ENCODE measurements at regions not wholly inside any gene's neighbourhood (a gene's known extent, or its start where the extent isn't known, plus 50 kb on each side); places are given as distances from the start of the nearest gene placed in this dataset.

DNA sequence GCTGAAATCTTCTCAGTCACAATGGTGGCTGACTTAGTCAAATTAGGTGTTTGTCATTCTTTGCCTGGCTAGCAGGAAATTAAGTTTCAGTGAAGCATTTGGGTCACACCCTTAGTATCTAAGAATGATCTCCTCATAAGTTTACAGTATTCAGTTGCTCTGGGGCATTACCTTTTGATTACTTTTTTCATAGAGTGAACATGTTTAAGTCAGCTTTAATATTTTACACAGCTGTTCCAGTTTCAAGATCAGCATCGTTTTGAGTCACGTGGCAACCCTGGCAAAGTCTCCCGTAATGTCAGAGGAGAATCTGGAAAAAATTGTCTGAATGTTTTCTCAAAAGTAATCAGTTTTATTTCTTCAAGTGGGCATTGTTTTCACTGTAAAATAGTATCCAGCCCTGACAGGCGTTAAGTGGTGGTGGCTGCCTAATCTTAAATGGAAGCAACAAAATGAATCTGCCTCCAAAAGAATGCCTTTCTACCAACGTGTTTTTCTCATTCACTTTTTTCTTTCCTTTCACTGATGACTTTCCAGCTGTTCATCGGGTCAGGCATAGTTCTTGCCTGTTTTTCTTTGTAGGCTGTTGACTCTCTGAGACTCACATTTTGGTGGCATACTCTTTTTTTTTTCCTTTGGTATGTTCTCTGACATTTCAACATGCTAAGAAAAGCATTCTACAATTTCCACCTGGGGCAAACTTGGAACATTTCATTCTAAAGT, 319.6 kb upstream of the TCF4 start:
- Mint-ChIP-seq H3K36me3 (ENCODE audit: insufficient read depth) (no peaks in the 10 kb centered on the region), H3K4me3 (ENCODE audit: low read depth) (no peak overlapping the region), H3K27me3 (peaks cover 26% of the 10 kb centered on the region), H3K4me1 (ENCODE audit: low read depth) (peaks cover 2% of the 10 kb centered on the region), H3K9me3 (ENCODE audit: low read depth) (peaks cover 5% of the 10 kb centered on the region), H3K27ac (no peak overlapping the region)
- no peak for DNase-seq (ENCODE audit: low spot score, unreplicated experiment)
- TF ChIP-seq CTCF (IDR thresholded peaks at IDR 0.05; ENCODE audit: unreplicated experiment): no peak

DNA sequence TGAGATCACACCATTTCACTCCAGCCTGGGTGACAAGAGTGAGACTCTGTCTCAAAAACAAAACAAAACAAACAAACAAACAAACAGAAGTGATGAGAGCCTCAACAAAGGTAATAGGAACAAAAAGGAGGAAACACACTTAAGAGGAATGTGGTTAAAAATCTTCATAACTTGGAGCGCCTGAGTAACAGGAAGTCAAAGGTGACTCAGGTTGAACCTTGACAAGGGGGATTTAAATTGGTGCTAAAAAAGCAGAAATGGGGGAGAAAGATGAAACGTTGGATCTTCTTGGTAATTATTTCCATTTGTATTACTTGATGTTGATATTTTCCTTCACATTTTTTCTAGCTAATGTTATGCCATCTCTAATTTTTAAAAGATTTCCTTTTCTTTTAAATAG, 318.5 kb upstream of the TCF4 start:
- peaks cover 5% of the 10 kb centered on the region for H3K9me3 Mint-ChIP-seq (ENCODE audit: low read depth)
- no peak for DNase-seq (ENCODE audit: low spot score, unreplicated experiment)
- peaks cover 2% of the 10 kb centered on the region for H3K4me1 Mint-ChIP-seq (ENCODE audit: low read depth)
- no peaks in the 10 kb centered on the region for H3K36me3 Mint-ChIP-seq (ENCODE audit: insufficient read depth)
- TF ChIP-seq CTCF (IDR thresholded peaks at IDR 0.05; ENCODE audit: unreplicated experiment): no peak
- H3K27ac Mint-ChIP-seq: no peak overlapping the region
- no peak overlapping the region for H3K4me3 Mint-ChIP-seq (ENCODE audit: low read depth)
- H3K27me3 Mint-ChIP-seq: peaks cover 26% of the 10 kb centered on the region

DNA sequence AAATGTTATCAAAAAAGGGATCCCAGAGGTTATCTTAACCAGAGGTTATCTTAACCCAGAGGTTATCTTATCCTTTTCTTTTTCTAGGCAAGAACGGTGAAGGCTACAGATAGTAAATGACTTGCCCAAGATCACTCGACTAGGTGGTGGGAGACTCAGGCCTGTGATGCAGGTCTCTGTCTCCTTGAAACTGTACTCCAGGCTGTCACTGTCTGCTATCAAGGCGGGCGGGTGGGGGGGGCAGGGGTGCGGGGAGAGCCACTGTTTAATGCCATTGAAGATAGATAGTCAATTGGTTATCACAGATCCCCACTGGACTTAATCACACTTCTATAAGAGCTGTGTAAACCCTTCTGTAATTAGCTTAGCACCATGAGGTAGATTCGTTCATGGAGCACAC, 315.9 kb upstream of the TCF4 start:
- no peaks in the 10 kb centered on the region for H3K36me3 Mint-ChIP-seq (ENCODE audit: insufficient read depth)
- no peak for DNase-seq (ENCODE audit: low spot score, unreplicated experiment)
- peaks cover 6% of the 10 kb centered on the region for H3K4me1 Mint-ChIP-seq (ENCODE audit: low read depth)

GRCh38 chr18:55900380-55900779, 312.4 kb upstream of the TCF4 start:
- peaks cover 3% of the 10 kb centered on the region for H3K27me3 Mint-ChIP-seq
- no peak overlapping the region for H3K27ac Mint-ChIP-seq
- TF ChIP-seq CTCF (IDR thresholded peaks at IDR 0.05; ENCODE audit: unreplicated experiment): no peak
- no peak overlapping the region for H3K4me3 Mint-ChIP-seq (ENCODE audit: low read depth)
- H3K9me3 Mint-ChIP-seq (ENCODE audit: low read depth): no peaks in the 10 kb centered on the region
- no peak for DNase-seq (ENCODE audit: low spot score, unreplicated experiment)
- H3K4me1 Mint-ChIP-seq (ENCODE audit: low read depth): peaks cover 3% of the 10 kb centered on the region
- no peaks in the 10 kb centered on the region for H3K36me3 Mint-ChIP-seq (ENCODE audit: insufficient read depth)

More for the DNA sequence above, 315.9 kb upstream of the TCF4 start:
- Mint-ChIP-seq H3K27ac (no peak overlapping the region), H3K27me3 (peaks cover 26% of the 10 kb centered on the region), H3K4me3 (ENCODE audit: low read depth) (no peak overlapping the region), H3K9me3 (ENCODE audit: low read depth) (peaks cover 5% of the 10 kb centered on the region)
- TF ChIP-seq CTCF (IDR thresholded peaks at IDR 0.05; ENCODE audit: unreplicated experiment): no peak

- no peak for TF ChIP-seq CTCF (IDR thresholded peaks at IDR 0.05; ENCODE audit: unreplicated experiment)
- Mint-ChIP-seq H3K9me3 (ENCODE audit: low read depth) (peaks cover 4% of the 10 kb centered on the region), H3K27me3 (peaks cover 3% of the 10 kb centered on the region), H3K4me1 (ENCODE audit: low read depth) (peaks cover 9% of the 10 kb centered on the region), H3K4me3 (ENCODE audit: low read depth) (no peak overlapping the region), H3K36me3 (ENCODE audit: insufficient read depth) (no peaks in the 10 kb centered on the region), H3K27ac (no peak overlapping the region)
- no peak for DNase-seq (ENCODE audit: low spot score, unreplicated experiment)
Measured at GRCh38 chr18:55897091-55897689, 309.2 kb upstream of the TCF4 start.

Measured in progenitor cell of endocrine pancreas (in vitro differentiated cells).